GM19025 (cell line): ENCODE measurements at regions not wholly inside any gene's neighbourhood (a gene's known extent, or its start where the extent isn't known, plus 50 kb on each side); places are given as distances from the start of the nearest gene placed in this dataset.

ENCODE experiments used
- ATAC-seq: cut with Tn5 transposase; IDR thresholded peaks from one replicate; pipeline ENCODE4 v1.9.1; 2021; ENCODE audit warnings: mild to moderate bottlenecking, low read depth, moderate library complexity; ENCODE audit not compliant: unreplicated experiment

- ATAC-seq, result no peak
Observed at GRCh38 chr22:49643998-49644397, 183.7 kb downstream of the BRD1 start.

DNA sequence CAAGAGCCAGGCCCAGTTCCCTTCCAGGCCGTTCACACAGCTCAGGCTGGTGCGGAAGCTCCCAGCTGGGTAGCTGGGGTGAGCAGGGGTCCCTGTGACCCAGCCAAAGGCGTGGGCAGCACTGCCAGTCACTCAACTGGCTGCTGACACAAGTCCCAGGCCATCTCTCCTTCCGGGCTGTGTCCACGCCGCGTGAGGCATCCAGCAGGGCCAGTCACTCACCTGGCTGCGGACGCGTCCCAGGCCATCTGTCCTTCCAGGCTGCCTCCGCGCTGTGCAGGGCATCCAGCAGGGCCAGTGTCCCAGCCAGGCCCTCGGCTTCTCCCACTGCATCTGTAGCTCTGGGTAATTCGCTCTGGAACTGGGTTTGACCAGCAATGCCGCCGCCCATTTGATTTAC lies 184.2 kb downstream of the BRD1 start:
- ATAC-seq, result no peak

GRCh38 chr22:49642741-49643140 lies 184.9 kb downstream of the BRD1 start:
- ATAC-seq, result no peak

DNA sequence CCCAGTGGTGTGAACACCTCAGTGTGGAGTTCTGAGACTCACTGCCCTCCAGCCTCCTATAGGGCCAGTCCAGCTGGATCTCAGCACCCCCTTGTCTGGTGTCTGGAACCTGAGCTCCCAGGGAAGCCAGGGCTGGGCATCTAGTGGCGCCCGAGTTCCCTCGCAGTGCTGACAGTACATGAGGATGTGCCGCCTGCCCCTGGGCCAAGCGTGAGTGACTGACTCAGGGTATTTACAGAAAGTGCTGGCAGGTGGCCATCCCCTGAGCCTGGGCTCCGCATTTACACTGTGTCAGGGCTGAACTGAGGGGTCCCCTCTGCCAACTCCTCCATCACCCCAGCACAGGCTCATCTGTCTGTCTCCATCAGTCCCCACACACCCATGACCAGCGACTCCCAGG lies 185.3 kb downstream of the BRD1 start:
- ATAC-seq, result no peak

GRCh38 chr22:49641770-49642313 lies 185.8 kb downstream of the BRD1 start:
- ATAC-seq, result no peak

- no peak for ATAC-seq
Observed at GRCh38 chr22:49640366-49641095, 187.1 kb downstream of the BRD1 start.

DNA sequence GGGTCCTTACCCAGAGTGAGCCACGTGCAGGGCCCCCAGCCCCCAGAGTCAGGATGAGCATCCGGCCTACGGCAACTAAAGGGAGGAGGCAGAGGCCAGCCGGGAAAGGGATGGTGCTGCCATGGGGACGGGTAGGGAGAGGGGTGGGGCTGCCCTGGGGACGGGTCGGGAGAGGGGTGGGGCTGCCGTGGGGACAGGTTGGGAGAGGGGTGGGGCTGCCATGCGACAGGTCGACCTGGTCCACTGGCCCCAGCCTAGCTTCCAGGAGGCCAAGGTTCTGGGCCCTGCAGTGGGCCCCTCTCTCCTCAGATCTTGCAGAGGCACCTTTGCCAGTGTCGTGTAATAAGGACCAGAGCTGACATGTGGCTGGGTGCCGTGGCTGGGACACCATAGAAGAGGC lies 187.7 kb downstream of the BRD1 start:
- no peak for ATAC-seq

DNA sequence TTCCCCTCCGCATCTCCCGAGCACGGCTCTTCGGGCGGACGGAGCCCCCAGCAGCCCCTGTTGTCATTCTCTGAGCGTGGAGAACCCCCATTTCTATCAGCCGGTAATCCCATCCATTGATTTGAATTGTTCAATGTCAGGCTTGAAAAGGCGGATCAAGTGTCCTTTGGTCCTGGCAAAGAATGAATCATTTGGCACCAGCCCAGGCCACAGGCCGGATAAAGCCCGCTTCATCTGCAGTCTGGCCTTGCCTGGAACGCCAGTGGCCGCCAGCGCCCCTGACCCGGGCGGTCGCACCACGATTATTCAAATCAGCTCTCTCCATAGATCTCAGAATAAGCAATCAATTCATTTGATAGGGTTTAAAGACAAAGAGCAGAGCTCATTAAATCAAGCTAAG lies 188.9 kb downstream of the BRD1 start:
- ATAC-seq, result no peak

DNA sequence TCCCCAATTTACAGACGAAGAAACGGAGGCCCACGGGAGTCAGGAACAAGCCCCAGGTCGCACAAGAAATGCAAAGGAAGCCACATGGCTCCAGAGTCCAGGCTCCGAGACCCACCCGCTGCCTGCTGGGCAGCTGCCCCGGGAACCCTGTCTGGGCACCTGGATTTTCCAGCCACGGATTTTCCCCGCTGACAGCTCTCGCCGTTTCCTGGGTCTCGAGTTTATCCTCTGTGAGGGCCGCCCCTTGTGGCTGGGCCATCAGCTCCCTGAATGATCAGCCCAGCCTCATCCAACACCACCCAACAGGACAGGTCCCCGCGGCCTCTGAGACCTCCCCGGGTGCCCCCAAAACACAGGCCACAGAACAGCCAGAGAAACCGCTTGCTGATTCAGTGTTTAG lies 189.7 kb downstream of the BRD1 start:
- ATAC-seq, result no peak

- no peak for ATAC-seq
Observed at GRCh38 chr22:49637255-49637760, 190.4 kb downstream of the BRD1 start.

DNA sequence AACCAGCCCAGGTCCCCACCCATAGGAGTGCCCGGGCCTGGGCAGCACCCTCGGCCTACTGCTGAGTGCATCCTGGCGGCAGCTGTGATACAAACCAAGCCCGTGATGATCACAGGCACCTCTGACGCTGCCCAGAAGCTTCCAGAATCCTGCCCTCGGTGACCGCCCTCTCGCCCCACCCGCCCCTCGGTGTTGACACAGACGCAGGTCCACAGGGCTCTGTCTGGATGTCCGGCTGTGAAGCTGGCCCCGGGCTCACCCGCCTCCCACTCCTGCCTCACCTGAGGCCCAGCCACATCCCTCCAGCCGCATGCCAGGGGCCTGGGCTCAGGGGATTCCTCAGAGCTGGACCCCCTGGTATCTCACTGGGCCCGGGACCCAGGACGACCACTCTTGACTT lies 191.0 kb downstream of the BRD1 start:
- ATAC-seq, result no peak

- ATAC-seq, result no peak
Observed at GRCh38 chr22:49636214-49636613, 191.5 kb downstream of the BRD1 start.

- ATAC-seq, result no peak
Observed at GRCh38 chr22:49634006-49634772, 193.5 kb downstream of the BRD1 start.

DNA sequence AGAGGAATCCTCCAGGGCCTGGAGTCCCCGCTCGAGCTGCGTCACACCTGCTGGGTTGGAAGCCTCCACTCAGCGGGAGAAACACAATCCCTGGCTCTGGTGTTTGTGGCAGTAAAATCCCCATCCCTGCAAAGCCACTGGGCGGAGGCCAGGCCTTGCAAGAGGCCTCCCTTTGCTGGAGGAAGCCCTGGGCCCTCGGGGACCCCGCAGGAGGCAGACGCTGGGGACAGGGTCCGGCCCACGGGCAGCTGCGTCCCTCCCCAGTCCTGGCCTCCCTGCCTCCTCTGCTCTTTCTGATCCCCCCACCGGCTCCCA lies 194.7 kb downstream of the BRD1 start:
- no peak for ATAC-seq

DNA sequence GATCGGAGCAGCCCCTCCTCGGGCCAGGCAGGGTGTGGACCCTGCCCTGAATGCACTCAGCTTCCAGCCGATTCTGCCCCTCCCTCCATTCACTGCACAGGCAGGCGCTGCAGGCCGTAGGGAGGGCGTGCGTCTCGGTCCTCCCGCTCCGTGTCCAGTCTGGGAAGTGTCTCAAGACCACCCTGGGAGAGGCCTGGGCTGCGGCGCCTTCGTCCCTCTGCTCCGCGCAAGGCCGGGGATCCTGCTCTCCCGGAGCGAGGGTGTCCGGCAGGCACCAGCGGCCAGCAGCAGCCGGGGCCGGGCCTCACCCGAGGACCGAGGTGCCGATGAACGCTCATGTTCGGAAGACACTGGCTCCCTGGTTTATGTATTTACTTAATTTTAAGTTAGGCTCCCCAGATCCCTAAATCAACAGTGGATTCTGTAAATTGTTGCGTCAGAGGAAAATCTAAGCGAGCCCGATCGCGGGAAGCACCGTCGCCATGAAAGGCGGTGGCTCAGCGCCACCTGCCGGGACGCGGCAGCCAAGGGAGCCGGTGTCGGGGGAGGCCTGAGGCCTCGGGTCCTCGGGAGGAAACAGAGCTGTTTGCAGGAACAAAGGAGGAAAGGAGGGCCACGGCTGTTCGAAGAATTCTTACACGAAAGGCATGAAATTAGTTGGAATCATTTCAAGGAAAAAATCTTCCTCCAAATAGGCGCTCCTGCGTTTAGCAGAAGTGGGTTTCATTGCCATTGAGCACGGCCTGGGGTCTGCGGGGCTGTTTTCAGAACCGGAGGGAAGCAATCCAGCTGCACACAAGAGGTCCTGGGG lies 195.3 kb downstream of the BRD1 start:
- no peak for ATAC-seq

DNA sequence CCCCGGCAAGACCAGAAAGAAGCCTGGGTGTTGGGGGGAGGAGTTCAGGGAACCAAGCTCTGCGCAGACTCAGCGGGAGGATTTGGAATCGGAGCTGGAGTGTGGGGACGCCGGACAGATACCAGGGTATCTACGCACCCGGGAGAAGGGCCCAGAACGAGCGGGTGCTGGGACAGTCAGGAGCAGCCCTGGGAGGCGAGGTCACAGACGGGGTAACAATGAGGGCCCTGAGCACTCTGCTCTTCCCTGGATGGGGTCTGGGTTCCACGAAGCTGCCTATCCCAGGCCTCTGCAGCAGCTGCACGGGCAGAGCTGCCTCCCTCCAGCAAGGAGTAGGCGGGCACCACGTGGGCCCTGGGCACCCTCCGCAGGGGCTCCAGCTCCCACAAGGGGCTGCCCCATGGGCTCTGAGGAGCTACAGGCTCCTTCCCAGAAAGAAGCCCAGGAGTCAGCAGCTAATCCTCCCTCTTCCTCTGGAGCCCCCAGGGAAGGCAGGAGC lies 197.2 kb downstream of the BRD1 start:
- no peak for ATAC-seq

GRCh38 chr22:49629586-49630447 lies 197.9 kb downstream of the BRD1 start:
- ATAC-seq, result no peak

DNA sequence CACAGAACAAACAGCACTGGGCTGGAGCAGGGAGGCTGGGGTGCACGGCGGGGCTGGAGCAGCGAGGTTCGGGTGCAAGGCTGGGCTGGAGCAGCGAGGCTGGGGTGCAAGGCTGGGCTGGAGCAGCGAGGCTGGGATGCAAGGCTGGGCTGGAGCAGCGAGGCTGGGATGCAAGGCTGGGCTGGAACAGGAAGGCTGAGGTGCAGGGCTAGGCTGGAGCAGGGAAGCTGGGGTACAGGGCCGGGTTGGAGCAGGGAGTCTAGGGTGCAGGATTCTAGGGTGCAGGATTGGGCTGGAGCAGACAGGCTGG lies 198.5 kb downstream of the BRD1 start:
- ATAC-seq, result no peak

DNA sequence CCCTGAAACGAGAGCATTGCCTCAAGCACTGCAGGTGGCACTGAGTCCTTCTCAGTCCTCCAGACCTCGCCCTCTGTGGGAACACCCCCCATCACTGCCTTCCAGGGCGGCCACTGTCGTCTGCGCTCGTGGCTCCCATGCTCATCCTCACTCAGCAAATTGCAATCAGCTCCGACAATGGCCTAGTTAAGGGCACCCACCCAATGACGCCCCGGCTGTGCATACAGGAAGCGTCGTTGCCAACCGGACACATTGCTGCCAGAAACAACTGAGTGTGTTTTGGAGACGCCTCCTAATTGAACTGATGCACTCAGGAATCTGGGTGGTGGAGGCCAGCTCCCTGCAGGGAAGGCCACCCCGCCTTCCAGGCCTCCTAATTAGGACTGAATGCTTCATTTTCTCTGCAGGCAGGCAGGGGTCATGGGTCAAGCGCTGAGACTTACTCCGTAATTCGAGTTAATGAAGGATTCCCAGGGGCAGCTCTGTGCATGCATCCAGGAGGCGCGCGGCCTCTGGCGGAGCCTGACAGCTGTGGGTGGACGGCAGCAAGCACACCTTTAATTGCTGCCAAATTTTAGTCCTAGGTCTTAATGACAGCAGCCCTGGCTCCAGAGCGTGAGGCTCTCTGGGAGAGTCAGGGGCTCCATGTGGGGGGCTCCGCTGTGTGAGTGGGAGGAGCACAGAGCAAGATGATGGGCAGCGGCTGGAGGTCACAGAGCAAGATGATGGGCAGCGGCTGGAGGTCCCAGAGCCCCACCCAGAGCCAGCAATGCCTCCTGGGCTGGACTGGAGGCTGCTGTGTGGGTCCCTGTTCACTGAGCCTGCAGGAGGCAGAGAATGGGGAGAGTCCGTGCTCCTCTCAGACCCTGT lies 199.0 kb downstream of the BRD1 start:
- ATAC-seq, result no peak
